ENCODE measurements at regions not wholly inside any gene's neighbourhood (a gene's known extent, or its start where the extent isn't known, plus 50 kb on each side); places are given as distances from the start of the nearest gene placed in this dataset.

DNA sequence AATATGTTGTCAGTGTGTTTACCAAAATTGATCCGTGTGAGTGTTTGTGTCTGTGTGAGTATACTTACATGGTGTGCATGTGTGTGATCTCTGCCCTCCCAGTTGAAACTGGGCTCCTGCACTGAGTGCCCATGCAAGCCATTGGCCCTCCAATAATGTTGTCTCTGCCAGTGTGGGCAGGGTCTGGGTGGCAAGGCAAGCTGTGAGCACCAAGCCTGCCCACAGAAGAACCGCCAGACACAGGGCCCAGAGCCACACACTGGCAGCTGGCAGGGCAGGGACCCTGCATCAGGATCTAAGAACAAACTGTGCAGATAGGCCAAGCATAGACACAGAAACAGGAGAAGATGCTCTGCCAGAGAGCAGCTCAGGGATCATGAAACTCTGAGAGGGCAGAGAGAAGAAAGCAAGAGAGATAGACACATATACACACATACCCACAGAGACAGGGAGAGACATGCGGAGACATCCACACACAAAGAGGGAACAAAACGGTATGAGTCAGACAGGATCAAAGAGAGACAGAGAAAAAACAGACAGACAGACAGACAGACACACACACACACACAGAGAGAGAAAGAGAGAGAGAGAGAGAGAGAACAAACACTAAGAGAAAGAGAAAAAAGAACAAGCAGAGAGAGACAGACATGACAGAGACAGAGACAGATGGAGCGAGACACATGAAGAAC lies 555.0 kb downstream of the MID1IP1 start:
- no peak for DNase-seq

GRCh38 chrX:39360101-39360500 lies 558.8 kb downstream of the MID1IP1 start:
- DNase-seq, result no peak

DNA sequence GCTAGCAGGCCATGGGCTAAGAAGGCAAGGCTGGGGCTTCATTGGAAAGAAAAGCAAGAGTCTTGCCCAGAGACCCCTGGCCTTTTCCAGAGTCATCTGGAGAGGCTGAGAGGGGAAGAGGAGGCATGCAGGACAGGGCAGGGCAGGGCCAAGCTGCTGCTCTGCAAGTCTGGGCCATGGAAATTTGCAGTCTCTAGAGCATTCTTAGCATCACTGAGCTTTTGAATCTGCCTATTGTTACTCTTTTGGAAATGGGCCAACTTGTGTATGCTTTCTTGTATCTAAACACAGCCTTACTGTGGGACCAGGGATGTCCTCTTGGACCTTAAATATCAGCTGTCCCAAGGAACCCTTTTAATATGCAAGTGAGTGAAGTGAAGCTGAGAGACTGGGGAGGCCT lies 560.5 kb downstream of the MID1IP1 start:
- no peak for DNase-seq

- DNase-seq, result no peak
These were observed 566.2 kb downstream of the MID1IP1 start for GRCh38 chrX:39367416-39367815.

- no peak for DNase-seq
These were observed 570.9 kb downstream of the MID1IP1 start for GRCh38 chrX:39372115-39372514.

DNA sequence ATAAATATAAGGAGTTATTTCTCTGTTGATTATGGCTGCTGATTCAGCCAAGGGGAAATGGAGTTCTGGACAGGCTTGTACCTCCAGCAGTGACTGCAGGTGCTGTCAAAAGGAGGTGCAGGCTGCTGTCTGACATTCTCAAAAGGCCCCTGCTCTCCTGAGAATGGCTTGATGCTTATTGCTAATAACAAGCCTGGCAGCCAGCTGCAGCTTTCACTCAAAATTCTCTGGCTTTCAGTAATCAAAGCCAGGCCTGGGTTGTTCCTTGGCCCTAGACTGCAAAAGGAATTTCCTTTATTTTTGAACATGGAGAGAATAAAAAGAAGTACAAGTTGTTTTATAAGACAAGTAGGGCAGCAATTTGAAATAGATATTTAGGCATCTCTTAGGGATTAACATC lies 575.9 kb downstream of the MID1IP1 start:
- no peak for DNase-seq

GRCh38 chrX:39377773-39378172 lies 576.5 kb downstream of the MID1IP1 start:
- no peak for DNase-seq

- no peak for DNase-seq
These were observed 580.2 kb downstream of the MID1IP1 start for GRCh38 chrX:39381422-39381821.

DNA sequence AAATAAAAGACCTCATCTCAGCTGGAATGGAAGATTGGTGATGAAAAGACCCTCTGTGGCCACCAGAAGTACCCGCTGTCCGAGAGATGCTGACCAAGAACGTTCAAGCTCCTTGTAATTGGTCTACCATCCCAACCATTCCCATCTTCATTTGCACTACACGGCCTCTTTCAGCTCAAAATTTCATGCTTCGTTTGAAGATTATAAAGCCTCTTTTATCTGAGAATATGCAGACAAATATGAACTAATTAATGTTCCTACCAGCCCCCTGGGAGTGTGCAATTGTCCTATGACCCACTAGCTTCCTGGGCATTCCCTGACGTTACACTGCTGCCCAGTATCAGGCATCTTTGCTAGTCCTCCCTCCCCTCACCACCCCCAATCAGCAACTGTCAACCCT lies 583.7 kb downstream of the MID1IP1 start:
- DNase-seq, result no peak

GRCh38 chrX:39388730-39389129 lies 587.5 kb downstream of the MID1IP1 start:
- DNase-seq, result no peak

DNA sequence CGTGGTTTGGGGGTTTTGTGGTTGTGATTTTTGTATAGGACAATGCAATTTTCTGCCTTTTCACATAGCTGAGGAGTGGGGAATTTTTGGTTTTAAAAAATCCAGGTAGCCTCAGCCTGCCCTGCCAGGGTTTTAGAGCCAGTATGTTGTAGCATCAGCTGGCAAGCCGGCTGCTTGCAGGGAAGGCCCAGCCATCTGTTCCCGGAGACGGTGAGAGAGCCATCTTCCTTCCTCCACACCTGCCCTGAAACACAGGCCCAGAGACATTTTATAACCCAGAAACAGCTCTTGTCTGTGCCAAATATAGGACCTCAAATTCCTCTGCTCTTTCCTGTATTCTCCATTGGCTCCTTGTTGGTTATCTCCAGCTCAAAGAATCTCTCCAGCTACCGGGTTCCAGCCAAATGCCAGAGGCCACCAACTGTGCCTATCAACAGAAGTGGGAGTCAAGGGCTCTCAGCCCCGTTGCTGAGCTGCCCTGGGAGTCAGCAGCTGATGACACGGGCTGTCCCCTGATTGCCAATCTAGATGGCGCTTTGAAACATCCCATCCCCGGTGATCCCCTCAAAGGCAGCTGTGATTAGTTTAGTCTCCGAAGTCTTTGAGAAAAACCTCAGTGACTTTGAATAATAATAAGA lies 595.2 kb downstream of the MID1IP1 start:
- no peak for DNase-seq

DNA sequence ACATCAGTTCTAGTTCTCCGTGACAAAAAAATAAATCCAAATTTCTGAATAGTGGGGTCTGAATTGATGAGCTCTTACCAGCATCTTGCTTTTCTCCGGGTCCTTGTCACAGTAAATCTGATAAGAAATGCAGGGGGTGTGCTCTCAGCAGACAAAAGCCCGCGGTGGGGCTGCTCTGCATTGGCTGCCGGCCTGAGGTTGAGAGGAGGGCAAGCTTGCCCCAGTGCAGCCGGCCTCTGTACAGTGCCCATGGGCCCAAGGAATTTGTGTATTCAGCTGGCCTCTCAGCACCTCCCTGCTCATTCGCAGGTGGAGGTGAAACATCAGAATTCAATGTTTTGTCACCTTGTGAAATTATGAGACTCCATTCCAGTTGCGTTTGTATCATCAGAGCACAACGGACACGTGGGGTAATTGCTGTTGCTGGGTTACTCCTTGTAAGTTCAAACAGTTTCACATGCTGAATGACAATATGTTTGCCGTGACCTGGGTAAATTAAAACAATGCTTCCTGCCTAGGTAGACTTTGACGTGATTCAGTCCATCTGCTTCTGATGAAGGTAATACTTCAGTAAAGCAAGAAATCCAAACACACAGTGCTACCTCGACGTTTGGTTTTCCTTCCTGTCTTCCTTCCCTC lies 596.4 kb downstream of the MID1IP1 start:
- no peak for DNase-seq

GRCh38 chrX:39398215-39398962 lies 597.1 kb downstream of the MID1IP1 start:
- no peak for DNase-seq

DNA sequence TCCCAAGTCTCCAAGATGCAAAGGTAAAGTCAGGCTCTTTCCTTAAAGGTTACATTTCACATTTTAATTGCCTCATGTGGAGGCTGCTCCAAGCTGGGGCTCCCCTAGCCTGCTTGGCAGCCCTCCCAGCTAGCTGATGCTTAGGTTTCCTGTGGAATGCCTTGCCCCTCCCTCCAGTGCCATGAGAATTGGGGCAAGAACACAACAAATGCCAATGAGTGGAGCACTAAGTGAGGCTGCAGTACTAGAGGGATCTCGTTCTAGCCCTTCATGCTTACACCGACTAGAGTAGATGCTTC lies 597.7 kb downstream of the MID1IP1 start:
- DNase-seq, result no peak

DNA sequence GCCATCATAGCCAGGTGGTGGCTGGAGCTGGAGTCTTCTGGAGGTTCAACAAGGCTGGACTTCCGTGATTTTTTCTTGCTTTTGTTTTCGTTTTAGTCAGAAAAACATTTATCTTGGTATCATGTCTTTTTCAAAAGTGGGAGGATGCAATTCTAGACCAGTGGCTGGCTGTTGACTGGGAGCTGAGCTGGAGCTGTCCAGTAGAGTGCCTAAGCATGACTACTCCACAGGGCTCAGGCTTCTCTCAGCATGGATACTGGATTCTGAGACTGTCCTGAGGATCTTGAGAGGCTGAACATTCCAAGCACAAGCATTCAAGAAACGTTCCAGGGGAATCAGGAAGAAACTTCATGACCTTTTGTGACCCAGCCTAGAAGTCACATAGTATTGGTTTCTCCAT lies 598.1 kb downstream of the MID1IP1 start:
- DNase-seq, result no peak

DNA sequence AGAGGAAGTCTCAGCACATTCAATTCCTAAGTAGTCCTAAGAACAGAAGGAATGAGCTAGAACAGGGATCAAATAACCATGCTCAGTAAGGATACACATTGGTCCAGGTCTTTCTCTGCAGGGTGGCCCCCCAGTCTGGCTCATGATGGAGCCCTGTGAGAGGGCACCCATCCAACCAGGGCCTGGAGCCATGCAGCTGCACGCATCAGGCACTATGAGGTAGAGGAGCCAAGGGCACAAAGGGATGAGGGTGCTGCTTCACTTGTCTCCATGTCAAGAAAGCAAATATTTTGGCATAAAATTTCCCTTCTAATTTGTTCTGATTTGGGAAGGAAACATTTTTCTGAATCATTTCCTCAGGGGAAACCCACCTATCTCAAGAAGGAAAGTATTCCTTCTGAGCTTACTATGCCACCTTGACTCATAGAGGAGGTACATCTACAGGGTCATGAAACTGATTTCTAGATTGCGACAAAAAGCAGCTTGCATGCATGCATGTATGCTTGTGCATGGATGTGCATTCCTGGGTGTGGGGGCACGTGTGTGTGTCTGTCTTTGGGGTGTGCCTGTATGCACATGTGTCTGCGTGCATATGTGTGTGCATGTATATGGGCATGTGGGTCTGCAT lies 600.3 kb downstream of the MID1IP1 start:
- DNase-seq, result no peak

DNA sequence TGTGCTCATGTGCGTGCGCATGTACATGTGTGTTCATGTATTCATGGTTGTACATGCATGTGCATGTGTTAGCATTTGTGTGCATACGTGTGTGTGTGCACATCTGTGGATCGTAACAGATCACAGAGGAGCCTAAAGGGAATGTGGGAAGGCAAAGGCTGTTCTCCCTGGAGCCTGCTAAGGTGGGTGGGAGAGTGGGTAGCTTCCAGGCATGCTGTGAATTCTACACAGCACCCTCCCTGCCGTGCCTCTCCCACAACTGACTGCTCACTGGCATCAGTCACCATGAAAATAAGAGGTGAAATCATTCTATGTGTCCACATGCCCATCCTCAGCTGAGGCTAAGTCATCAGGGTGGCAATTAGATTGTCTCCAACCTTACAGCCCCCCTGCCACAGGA lies 600.9 kb downstream of the MID1IP1 start:
- no peak for DNase-seq

DNA sequence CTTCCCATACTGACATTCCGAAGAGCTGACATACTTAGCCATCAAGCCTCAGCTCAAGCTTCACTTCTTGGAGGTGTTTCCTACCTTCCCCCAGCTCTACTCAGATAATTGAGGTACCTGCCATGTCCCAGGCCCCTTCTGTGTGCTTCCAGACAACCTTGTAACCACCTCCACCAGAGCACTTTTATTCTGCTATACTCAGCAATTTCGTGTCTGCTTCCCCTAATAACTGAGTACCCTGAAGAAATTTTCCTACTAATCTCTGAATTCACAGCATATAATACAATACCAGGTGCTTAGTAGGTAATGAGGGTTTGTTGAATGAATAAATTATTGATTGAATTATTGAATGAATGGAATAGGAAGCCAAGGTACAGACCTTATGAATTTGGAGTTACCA lies 605.5 kb downstream of the MID1IP1 start:
- no peak for DNase-seq

DNA sequence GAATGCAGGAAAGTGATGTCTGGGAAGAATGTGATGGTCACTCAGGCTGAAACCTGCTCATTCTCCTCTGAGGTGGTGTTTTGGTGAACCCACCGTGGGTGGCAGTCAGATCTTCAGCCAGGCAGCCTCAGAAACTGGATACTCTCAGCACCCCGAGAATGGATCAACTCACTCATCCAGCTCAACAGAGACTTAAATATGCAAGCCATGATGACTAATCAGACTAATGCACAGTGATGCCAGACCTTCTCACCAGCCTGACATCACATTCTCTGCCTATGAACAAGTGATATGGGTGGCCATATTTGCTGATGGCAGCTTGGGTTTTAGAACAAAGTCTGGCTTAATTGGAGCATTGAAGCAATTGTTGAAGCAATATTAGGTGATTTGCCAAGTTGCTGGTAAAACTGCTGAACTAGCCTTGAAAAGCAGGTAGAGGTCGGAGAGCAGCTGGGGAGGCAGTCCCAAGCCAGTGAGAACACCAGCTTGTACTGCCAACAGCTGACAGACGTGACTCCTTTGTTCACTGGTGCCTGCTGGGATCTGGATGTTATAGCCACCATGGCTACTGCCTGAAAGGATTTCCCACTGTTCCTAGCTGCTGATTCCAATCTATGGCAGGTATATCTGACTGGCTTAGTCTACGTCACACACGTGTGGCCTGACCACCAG lies 608.1 kb downstream of the MID1IP1 start:
- no peak for DNase-seq

- DNase-seq, result no peak
These were observed 613.1 kb downstream of the MID1IP1 start for GRCh38 chrX:39414290-39414854.

DNA sequence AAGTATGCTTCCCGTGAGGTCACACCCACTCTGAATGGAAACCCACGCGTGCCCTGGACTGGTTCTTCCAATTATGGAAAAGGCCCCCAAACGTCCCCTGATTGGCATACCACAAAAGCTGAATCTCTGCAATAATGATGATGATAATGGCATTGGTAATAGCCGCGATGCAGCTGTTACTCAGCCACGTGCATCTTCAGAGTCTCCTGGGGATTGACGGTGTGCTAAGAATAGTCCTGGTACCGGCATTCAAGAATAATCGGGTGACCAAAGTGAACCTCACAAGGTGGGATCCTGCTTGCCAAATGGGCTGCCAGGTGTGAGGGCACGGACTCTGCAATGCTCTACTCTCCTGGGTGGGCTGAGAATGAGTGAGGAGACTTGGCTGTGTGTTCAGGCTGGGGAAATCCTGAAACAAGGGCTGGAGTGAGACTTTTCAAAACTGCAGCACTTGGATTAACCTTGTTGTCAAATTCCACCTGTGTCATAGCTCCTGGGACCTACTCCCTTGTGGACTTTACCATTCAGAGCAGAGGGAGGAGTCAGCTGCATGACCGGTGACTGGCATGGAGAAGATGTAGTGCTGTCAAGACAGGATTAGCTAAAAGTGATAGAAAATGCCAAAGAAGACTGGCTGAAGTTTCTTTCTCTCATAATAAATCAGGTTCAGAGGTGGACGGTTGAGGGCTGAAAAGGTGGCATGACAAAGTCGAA lies 615.4 kb downstream of the MID1IP1 start:
- DNase-seq, result no peak

- DNase-seq, result no peak
These were observed 617.0 kb downstream of the MID1IP1 start for GRCh38 chrX:39418254-39418704.

Data from CD4-positive, alpha-beta T cell treated with Interleukin-1 beta for 1 hour (primary cell).